ELR (cell line): ENCODE measurements at regions not wholly inside any gene's neighbourhood (a gene's known extent, or its start where the extent isn't known, plus 50 kb on each side); places are given as distances from the start of the nearest gene placed in this dataset.
A peak's percentile ranks its signal among the peaks of the same experiment; 100 is the strongest.
"Not testable (repeated sequence)": the region's sequence is repeated elsewhere in the genome, so short reads cannot be mapped to it uniquely, and the experiment has no call there.

Experiments
- DNase-seq: peaks from one replicate; pipeline ENCODE4 v3.0.0-alpha.2; 2015; ENCODE audit warnings: low read depth

DNA sequence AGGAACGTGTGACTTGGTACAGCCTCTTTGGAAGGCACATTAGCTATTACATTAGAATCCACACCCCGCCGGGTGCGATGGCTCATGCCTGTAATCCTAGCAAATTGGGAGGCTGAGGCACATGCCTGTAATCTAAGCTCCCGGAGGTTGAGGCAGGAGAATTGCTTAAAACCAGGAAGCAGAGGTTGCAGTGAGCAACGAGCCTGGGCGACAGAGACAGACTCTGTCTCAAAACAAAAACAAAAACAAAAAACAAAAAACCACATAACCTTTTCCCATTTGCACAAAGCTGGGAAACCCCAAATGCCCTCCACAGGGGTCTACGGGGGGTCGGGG lies 82.7 kb upstream of the METTL9 start:
- DNase-seq: not testable (repeated sequence)

DNA sequence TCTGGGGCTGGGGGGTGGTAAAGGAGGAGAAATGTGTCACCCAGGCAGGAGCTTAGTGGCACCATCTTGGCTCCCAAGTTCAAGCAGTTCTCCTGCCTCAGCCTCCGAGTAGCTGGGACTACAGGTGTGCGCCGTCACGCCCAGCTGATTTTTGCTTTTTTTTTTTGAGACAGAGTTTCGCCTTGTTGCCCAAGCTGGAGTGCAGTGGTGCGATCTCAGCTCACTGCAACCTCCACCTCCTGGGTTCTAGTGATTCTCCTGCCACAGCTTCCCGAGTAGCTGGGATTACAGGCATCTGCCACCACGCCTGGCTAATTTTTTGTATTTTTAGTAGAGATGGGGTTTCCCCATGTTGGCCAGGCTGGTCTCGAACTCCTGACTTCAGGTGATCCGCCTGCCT lies 82.1 kb upstream of the METTL9 start:
- DNase-seq: not testable (repeated sequence)

DNA sequence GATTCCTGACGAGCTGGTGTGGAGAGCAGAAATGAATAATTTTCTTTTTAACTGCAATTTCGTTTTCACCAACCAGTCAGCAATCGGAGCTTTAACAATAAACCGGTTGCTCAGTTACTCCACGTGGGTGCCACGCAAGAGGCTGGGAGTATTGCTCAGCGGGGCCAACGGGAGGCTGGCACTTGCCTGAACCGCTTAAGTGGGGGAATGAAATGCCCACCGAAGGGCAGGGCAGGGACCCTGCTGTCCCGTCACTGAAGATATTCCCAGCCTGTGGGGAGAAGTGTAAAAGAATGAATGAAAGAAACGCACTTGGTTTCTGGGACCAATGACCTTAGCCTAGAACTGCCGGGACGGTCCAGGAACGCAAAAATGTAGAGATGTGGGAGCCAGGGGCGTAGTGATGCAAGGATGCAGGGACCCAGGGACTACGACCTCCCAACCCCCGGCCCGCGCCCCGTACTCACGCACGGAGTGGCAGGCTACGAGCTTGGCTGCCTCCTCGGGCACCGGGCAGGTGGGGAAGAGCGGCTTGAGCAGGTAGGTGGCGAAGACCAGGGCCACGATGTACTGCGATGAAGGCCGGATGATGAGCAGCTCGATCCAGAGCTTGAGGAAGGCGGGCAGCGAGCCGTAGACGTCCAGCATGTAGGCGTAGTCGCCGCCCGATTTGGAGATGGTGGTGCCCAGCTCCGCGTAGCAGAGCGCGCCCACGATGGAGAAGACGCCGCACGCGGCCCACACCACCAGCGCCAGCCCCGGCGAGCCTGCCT lies 79.8 kb upstream of the METTL9 start:
- not testable (repeated sequence) for DNase-seq

DNA sequence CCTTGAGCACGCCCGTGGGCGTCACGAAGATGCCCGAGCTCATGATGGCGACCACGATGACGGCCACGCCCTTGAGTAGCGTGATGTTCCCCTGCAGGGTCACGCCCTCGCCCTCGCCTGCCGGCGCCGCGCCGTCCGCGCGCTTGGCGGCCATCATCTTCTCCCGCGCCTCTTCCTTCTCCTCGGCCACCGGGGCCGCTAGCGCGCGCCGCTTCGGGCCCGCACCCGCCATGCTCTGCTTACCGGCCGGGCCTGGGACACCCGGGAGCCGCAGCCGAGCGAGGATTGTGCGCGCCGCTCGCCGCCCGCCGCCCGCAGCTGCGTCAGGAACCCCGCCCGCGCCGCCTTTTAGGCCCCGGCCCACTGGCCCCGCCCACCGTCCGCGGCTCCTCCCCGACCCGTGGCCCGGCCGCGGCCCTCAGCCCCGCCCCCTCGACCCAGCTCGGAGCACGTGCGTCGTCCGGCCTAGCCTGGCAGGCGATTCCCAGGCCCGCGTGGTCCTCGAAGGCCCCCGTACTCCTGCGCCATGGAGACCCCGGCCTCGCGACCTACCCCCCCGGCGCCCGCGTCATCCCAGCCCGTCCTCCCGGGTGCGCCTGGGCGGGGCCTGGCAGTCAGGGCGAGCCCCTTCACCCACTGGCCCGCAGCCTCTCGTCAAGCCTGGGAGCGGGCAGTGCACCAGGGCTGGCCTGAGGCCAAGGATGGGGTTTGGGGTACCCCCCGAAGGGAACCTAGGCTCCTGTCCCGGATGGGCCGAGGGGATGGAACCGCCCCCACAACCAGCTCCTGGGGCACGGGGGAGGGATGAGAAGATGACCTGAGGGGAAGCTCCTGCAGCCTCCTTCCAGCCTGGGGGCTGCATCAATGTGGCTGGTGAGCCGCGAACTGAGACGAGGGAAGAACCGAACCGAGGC lies 79.0 kb upstream of the METTL9 start:
- DNase-seq: peak; percentile 95

DNA sequence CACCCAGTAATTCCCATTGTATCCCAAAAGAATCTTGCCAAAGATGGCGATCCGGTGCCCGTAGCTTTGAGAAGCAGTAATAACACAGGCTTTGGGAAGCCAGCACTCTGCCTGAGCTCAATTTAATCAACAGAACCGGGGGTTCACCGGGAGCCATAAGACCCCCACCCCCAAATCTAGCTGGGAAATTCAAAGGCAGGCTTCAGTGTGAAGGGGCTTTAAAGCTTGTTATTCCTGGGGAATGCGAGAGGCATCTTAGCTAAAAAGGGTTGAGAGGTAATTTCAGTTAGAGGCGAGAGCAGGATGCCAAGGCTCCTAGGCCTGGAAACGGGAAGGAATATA lies 78.4 kb upstream of the METTL9 start:
- DNase-seq: not testable (repeated sequence)

DNA sequence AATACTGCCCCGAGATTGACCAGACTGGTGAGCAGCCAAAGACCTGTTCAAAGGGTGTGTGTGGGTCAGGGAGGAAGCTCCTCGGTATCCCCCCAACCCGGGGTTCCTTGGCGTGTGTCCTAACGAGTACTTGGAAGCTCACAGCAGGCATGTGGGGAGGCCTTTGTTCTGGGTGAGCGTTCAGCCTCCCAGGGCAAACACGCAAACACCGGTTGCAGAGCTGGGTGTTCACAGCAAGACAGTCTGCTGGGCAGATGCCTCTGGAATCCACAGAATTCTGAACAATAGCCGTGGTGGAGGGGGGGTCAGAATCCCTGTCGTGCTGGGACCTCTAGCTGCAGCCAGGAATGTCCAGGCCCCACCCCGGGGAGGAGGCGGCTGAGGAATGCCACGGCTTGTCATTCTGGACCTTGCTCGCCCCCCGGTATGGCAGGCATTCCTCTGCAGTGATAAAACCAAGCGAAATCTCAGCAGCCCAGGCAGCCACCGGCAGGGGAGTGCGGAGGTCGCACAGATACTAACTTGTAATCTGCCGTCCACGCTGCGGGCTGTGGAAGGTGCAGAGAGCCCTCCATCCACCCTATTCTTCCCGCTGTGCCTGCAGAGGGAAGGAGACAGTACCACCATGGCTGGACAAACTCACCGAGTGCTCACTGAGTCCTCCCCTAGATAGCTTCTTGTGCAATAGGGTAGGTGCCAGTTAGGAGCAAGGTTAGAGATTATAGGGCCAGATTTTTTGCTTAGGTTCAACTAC lies 77.8 kb upstream of the METTL9 start:
- DNase-seq: peak; percentile 72

DNA sequence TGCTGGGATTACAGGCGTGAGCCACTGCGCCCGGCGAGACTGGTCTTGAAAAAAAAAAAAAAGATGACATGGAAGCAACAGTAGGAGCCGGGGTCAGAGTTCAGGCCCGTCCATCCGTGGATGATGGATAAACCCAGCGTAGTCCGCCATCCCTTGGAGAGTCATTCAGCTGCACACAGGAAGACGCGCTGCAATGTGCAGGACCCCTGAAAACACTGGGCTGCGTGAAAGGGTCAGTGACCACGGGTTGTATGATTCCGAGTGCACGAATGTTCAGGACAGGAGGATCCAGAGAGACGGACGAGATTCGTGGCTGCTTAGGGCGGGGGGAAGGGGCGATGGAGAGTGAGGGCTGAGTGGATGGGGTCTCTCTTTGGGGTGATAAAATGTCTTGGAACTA lies 76.5 kb upstream of the METTL9 start:
- DNase-seq: not testable (repeated sequence)

DNA sequence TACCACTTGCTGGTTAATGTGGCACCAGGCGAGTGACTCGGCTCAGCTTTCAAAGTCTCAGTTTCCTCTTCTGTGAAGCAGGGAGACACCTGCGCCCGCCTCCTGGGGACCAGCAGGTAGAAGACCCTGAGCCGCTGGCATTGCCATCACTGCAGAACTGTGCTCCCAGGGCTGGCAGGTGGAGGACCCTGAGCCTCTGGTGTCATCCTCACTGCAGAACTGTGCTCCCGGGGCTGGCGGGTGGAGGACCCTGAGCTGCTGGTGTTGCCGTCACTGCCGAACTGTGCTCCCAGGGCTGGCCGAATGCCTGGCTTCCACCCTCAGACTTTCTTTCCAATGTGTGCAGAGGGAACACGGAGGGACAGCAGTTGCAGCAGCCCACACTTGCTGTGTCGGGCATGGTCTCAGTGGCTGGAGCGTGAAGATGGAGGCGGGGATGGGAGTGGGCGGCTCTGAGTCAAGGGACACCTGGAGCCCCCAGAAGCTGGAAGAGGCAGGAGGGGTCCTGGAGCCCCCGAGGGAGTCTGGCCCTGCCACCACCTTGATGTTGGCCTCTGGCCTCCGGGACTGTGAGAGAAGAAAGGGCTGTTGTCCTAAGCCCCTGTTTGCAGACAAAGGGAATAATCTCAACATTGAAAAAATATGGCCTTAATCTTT lies 75.8 kb upstream of the METTL9 start:
- DNase-seq: no peak

DNA sequence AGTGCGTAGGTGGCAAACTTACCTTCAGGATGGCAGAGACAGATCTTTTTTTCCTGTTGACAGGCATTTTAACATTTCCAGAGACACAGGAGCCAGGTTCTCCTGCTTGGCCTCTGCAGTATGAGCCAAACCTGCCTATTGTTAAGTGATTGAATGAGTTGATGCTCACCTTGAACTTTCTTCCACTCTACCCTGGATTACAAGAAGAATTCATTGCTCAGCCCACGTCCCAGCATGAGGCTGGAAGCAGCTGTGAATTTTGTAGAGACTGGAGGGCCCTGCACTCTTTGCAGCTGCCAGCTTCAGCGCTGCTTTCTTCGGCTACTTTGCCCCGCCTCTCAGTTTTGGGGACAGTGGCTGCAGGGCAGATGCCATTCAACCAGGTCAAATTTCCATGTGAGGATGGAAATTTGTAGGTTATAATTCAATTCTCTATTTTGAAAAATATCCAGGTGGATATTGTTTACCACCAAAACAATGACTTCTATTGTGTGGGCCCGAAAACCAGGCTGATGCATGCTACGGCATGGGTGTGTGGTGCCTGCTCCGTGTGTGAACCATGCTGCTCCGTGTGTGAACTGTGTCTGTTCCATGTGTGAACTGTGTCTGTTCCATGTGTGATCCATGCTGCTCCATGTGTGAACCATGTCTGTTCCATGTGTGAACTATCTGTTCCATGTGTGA lies 75.2 kb upstream of the METTL9 start:
- DNase-seq: no peak

DNA sequence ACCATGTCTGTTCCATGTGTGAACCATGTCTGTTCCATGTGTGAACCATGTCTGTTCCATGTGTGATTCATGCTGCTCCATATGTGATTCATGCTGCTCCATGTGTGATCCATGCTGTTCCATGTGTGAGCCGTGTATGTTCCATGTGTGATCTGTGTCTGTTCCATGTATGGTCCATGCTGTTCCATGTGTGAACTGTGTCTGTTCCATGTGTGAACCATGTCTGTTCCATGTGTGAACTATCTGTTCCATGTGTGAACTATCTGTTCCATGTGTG lies 74.7 kb upstream of the METTL9 start:
- DNase-seq: not testable (repeated sequence)

DNA sequence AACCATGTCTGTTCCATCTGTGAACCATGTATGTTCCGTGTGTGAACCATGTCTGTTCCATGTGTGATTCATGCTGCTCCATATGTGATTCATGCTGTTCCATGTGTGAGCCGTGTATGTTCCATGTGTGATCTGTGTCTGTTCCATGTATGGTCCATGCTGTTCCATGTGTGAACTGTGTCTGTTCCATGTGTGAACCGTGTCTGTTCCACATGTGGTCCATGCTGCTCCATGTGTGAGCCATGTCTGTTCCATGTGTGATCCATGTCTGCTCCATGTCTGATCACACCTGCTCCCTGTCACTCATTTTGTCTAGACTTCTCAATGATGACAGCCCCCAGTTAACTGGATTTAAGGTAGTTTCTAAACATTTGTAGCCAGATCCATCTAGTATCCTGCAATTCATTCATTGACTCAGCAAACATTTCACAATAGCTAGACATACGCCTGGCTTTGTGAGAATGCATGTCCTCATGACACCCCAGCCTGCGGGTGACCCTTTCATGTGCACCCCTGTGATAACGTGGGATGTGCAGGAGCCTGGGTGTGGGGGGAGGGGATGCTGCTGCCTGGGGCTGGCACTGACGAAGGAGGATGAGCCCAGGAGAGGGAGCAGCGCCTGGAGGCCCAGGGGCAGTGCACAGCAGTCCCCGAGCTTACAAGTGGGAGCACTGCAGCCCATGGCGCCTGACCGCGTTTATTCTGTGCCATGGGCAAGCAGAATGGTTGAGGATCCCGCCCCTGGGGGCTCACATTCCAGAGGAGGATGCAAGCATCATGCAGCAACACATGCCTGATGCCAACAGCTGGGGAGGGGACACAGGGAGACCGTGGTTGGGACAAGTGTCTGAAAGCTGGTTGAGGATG lies 74.1 kb upstream of the METTL9 start:
- peak; percentile 37 for DNase-seq

DNA sequence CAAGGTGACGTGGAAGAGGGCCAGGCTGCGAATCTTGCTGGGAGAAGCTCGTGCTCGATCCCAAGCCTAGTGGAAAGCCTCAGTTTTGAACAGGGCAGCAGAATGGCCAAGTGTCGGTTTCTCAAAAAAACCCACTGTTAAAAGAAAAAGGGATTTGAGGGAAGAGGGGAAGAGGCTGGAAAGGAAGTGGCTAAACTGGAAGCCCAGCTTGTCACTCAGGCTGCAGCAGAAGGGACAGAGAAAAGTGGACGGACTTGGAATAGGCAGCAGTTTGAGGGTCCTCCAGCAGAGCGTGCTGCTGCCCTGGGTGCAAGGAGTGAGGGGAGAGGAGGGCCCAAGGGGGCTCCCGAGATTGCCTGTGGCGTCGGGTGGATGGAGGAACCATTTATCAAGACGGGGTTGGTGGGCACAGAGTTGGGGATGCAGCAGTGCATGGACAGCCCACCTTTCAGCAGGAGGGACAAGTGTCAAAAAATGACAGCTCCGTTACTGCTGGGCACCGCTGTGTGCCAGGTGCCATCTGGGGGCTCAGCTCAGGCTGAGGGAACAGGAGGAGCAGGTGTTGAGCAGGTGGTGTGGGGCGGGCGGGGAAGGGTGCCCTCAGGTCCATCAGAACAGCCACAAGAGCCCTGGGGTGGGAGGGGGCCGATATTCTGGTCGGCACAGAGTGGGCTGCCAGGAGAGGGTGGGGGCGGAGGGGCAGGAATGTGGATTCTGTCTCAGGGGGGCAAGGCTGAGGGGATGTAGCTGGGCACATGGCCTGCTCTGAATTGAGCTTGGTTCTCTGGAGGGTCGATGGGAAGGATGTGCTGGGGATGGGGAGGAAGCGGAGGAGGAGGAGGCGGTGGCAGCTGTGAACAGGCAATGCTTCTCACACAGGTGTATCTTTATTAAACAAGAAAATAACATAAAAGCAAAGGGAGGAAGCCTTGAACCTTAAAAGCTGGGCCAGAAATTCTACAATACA lies 73.1 kb upstream of the METTL9 start:
- DNase-seq: not testable (repeated sequence)

DNA sequence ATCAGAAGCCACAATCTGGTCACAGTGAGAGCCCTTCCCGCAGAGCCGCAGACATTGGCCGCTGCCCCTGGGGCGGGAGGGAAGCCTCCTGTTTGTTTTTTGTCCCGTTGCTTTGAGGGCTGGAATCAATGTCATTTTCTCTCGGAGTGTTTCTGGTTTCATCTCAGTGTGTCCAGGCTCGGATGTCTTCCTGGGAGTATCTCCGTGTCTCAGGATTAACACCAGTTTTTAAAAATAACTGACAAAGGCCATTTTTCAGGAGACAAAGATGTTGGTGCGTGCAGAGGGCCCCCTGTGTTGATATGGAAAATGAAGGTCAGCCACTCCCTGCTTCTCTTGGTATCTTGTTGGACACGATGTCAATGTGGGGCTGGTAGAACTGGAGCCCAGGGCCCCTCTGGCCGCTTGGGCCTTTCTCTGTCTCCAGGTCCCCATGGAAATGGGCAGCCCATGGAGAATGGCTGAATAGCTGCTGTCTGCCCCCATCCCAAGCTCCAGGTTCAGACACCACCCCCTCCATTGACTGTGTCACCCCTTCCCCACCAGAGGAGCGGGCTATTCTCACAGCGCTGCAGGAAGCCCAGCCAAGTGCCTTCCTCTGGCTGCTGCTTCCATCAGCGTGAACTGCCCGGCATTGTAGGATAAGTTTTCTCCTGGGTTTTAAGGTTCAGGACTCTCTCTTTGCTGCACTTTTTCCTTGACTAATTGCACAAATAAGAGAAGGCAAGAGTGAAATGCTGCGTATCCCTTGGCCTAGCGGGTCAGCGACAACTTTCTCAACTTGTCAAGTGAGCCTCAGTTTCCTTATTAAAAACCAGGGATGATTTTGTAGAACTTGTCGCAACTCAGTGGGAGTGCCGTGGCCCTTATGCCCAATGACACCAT lies 72.2 kb upstream of the METTL9 start:
- DNase-seq: no peak

DNA sequence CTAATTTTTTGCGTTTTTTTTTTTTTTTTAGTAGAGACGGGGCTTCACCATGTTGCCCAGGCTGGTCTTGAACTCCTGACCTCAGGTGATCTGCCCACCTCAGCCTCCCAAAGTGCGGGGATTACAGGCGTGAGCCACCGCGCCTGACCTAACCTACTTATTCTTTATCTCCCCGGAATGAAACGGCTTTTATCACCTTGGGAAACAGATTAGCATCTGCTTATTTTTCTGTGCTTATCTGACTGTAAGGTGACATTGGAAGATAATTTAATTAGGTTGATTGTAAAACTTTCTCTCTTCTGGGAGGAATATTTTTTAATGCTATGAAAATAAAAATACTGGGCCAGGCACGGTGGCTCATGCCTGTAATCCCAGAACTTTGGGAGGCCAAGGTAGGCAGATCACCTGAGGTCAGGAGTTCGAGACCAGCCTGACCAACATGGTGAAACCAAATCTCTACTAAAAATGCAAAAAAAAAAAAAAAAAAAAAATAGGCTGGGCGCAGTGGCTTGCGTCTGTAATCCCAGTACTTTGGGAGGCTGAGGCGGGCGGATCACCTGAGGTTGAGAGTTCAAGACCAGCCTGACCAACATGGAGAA lies 70.2 kb upstream of the METTL9 start:
- DNase-seq: not testable (repeated sequence)

DNA sequence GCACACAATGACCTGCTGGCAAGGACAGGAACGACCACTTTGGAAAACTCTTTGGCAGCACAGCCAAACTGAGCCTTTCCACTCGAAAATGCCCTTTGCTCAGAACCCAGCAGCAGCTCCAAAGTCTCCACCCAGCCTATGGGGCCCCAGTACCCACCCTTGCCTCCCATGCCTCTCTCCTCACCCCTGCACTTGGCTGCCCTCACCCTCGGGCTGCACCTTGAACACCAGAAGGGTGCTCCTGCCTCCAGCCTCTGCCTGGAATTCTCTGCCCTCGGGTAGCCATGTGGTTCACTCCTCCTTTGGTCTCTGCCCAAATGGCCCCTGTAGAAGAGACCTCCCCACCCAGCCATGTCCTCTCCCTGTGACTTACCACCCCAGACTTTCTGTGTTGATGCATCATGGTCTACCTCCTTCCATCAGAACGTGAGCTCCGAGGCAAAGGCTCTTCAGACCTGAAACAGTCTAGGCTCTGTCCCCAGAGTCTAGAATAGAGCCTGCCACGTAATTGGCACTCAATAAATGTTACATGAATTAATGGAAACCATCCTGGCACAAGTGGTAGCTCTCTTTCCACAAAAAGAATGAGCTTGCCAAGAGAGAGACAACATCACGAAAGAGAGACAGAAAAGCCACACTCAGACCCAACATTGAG lies 68.5 kb upstream of the METTL9 start:
- DNase-seq: not testable (repeated sequence)

DNA sequence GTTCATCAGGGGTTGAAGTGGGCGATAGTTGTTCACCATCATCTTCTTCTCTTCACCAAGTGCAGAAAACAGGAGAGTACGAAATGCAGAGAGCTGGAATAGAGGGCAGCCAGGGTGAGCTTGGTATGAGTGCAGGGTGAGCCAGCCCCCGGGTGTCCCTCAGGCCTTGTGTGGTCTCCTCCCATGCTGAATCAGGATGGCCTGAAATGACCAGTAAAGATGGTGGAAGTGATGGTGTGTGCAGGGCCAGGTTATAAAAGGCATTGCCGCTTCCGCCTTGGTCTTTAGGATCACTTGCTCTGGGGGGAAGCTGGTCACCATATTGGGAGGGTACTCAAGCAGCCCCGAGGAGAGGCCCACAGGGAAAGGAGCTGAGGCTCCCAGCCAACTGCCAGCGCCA lies 66.4 kb upstream of the METTL9 start:
- DNase-seq: not testable (repeated sequence)

DNA sequence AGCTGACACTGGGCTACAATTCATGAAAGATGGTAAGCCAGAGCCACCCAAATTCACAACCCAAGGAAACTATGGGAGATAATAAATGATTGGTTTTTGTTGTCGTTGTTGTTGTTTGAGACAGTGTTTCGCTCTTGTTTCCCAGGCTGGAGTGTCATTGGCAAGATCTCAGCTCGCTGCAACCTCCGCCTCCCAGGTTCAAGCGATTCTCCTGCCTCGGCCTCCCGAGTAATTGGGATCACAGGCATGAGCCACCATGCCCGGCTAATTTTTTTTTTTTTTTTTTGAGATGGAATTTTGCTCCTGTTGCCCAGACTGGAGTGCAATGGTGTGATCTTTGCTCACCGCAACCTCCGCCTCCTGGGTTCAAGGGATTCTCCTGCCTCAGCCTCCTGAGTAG lies 65.9 kb upstream of the METTL9 start:
- DNase-seq: not testable (repeated sequence)

DNA sequence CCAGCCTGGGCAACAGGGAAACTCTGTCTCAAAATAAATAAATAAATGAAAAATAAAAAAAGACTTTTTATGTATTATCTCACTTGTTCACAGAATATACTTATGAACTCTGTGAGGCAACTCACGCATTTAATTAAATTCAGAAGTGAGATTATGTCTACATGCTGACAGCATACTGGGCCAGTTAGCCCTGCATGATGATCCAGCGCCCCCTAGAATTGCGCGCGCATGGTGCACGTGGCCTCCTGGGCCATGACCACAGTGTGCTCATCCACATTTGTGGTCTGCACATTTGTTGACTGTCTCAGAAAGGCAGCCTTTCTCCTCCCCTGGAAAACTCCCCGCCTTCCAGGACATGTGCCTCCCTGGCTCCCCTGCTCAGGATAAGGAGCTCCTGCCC lies 64.8 kb upstream of the METTL9 start:
- DNase-seq: not testable (repeated sequence)
